ENCODE measurements at regions not wholly inside any gene's neighbourhood (a gene's known extent, or its start where the extent isn't known, plus 50 kb on each side); places are given as distances from the start of the nearest gene placed in this dataset.

GRCh38 chr13:33426131-33426530, 140.6 kb upstream of the STARD13 start:
- ChIA-PET POLR2A (ENCODE audit: low non-redundant PET) (no interaction called here), CTCF (interaction anchor here (0.6 kb wide), 2 partner anchors 33 to 309 kb away, joined by 4 to 5 read pairs; no protein-coding TSS in a partner anchor)
- H3K27ac ChIP-seq = no peak overlapping the region
- no peak for DNase-seq (ENCODE audit: low spot score)
- TF ChIP-seq CTCF (conservative IDR thresholded peaks at IDR 0.05; ENCODE audit: low read depth) = no peak

GRCh38 chr13:33433316-33433715, 147.8 kb upstream of the STARD13 start:
- CTCF ChIA-PET = no interaction called here
- POLR2A ChIA-PET (ENCODE audit: low non-redundant PET) = no interaction called here
- DNase-seq (ENCODE audit: low spot score) = no peak
- TF ChIP-seq CTCF (conservative IDR thresholded peaks at IDR 0.05; ENCODE audit: low read depth) = no peak
- H3K27ac ChIP-seq = no peak overlapping the region

- no peak for DNase-seq (ENCODE audit: low spot score)
- CTCF ChIA-PET = no interaction called here
- no peak overlapping the region for H3K27ac ChIP-seq
- POLR2A ChIA-PET (ENCODE audit: low non-redundant PET) = no interaction called here
- no peak for TF ChIP-seq CTCF (conservative IDR thresholded peaks at IDR 0.05; ENCODE audit: low read depth)
These were observed 149.1 kb upstream of the STARD13 start for GRCh38 chr13:33434676-33435075.

- ChIA-PET CTCF (no interaction called here), POLR2A (ENCODE audit: low non-redundant PET) (no interaction called here)
- DNase-seq (ENCODE audit: low spot score) = no peak
- no peak for TF ChIP-seq CTCF (conservative IDR thresholded peaks at IDR 0.05; ENCODE audit: low read depth)
- H3K27ac ChIP-seq = no peak overlapping the region
These were observed 149.7 kb upstream of the STARD13 start for GRCh38 chr13:33435207-33435606.

- CTCF ChIA-PET = interaction anchor here (0.6 kb wide), 1 partner anchor 222 kb away, joined by 4 read pairs; no protein-coding TSS in a partner anchor
- TF ChIP-seq CTCF (conservative IDR thresholded peaks at IDR 0.05; ENCODE audit: low read depth) = no peak
- no peak for DNase-seq (ENCODE audit: low spot score)
- no peak overlapping the region for H3K27ac ChIP-seq
- POLR2A ChIA-PET (ENCODE audit: low non-redundant PET) = no interaction called here
These were observed 153.4 kb upstream of the STARD13 start for GRCh38 chr13:33438918-33439317.

- peak; percentile 24 for DNase-seq (ENCODE audit: low spot score)
- ChIA-PET CTCF (no interaction called here), POLR2A (ENCODE audit: low non-redundant PET) (no interaction called here)
- H3K27ac ChIP-seq = no peak overlapping the region
- TF ChIP-seq CTCF (conservative IDR thresholded peaks at IDR 0.05; ENCODE audit: low read depth) = no peak
These were observed 155.5 kb upstream of the STARD13 start for GRCh38 chr13:33441015-33441414.

GRCh38 chr13:33445024-33445423, 159.5 kb upstream of the STARD13 start:
- DNase-seq (ENCODE audit: low spot score) = no peak
- H3K27ac ChIP-seq = no peak overlapping the region
- TF ChIP-seq CTCF (conservative IDR thresholded peaks at IDR 0.05; ENCODE audit: low read depth) = no peak
- POLR2A ChIA-PET (ENCODE audit: low non-redundant PET) = no interaction called here
- CTCF ChIA-PET = no interaction called here
